ENCODE measurements at regions not wholly inside any gene's neighbourhood (a gene's known extent, or its start where the extent isn't known, plus 50 kb on each side); places are given as distances from the start of the nearest gene placed in this dataset.

DNA sequence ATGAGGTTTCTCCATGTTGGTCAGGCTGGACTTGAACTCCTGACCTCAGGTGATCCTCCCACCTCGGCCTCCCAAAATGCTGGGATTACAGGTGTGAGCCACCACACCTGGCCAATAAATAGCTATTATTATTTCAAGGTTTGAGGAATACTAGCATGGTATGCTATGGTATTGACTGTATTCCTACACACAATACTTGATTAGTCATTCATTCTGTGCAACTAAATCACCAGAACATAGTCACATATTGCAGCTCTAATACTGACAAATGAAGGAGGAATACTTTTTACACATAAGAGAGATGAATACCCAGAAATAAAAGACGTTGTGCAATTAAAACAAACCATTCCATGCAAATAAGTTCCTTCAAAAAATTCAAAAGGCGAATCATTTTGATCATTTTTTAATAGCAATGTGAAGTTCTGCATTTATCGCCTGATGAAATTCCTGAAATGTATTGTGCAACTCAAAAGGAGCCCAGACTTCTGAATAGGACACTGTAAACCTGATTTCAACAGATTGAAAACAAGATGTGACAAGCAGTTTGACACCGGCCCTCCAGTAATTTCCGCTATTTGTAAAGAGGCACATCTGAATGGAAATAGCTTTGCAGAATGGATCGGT, 687.4 kb upstream of the SEMA6A start:
- TF ChIP-seq, protein P1, sequence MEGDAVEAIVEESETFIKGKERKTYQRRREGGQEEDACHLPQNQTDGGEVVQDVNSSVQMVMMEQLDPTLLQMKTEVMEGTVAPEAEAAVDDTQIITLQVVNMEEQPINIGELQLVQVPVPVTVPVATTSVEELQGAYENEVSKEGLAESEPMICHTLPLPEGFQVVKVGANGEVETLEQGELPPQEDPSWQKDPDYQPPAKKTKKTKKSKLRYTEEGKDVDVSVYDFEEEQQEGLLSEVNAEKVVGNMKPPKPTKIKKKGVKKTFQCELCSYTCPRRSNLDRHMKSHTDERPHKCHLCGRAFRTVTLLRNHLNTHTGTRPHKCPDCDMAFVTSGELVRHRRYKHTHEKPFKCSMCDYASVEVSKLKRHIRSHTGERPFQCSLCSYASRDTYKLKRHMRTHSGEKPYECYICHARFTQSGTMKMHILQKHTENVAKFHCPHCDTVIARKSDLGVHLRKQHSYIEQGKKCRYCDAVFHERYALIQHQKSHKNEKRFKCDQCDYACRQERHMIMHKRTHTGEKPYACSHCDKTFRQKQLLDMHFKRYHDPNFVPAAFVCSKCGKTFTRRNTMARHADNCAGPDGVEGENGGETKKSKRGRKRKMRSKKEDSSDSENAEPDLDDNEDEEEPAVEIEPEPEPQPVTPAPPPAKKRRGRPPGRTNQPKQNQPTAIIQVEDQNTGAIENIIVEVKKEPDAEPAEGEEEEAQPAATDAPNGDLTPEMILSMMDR (IDR thresholded peaks at IDR 0.05; ENCODE audit: borderline replicate concordance, control extremely low read depth, extremely low read depth, insufficient read depth, missing control alignments): no peak
- no peak for DNase-seq (ENCODE audit: low spot score)
- in situ Hi-C loops (cut with MboI; ENCODE audit: low sequenced_read_pairs, unreplicated experiment): no loop called here

DNA sequence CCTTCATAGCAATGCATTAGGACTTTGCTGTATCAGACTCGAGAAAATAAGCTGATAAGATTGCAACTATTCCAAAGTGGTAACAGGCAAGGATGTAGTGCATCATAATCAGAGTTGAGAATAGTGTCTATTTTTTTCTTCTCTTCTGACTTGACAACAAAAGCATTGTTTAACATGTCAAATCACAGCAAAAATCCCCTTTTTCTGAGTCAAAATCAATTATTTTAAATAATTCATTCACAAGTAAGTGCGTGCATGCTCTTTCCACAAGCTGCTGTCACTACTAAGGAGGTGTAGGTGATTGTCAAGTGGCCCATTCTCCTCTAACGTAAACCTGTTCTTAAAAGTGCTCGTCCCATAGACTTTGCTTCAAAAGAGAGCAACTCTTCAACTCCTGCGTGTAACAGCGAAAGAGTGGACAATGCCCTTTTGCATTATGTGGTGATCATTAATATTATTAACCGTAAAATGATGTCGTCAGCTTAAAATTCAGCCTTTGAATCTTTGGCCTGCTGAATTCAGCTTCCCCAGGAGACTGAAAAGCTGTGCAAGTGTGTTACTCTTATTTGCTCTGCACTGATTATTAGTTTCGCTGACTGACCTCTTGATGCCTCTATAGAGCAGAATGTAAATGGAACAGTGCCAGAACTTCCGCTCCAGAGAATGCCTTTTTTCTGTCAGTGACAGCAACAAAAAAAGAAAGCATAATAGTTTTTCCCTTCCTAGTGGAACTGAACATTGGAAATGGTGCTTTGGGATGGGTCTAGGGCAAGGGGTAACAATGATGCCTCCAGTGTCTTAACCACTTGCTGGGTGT, 680.8 kb upstream of the SEMA6A start:
- TF ChIP-seq, protein P1 (IDR thresholded peaks at IDR 0.05; ENCODE audit: borderline replicate concordance, control extremely low read depth, extremely low read depth, insufficient read depth, missing control alignments): no peak
- DNase-seq (ENCODE audit: low spot score): no peak
- in situ Hi-C loops (cut with MboI; ENCODE audit: low sequenced_read_pairs, unreplicated experiment): no loop called here

DNA sequence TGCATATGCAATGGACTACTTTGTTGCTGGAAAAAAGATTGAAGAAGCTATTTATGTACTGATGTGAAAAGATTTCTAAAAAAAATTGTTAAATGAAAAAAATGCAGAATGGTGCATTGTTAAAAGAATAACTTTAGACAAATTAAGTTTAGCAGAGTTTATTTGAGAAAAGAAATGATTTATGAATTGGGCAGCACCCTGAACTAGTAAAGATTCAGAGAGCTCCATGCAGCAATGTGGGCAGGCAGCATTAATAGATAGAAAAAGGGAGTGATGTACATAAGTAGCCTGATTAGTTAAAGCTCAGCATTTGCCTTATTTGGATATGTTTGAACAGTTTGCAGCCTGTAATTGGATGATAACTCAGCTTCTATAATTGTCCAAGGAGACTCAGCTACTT, 677.9 kb upstream of the SEMA6A start:
- in situ Hi-C loops (cut with MboI; ENCODE audit: low sequenced_read_pairs, unreplicated experiment): no loop called here
- no peak for DNase-seq (ENCODE audit: low spot score)
- TF ChIP-seq, protein P1 (IDR thresholded peaks at IDR 0.05; ENCODE audit: borderline replicate concordance, control extremely low read depth, extremely low read depth, insufficient read depth, missing control alignments): no peak

DNA sequence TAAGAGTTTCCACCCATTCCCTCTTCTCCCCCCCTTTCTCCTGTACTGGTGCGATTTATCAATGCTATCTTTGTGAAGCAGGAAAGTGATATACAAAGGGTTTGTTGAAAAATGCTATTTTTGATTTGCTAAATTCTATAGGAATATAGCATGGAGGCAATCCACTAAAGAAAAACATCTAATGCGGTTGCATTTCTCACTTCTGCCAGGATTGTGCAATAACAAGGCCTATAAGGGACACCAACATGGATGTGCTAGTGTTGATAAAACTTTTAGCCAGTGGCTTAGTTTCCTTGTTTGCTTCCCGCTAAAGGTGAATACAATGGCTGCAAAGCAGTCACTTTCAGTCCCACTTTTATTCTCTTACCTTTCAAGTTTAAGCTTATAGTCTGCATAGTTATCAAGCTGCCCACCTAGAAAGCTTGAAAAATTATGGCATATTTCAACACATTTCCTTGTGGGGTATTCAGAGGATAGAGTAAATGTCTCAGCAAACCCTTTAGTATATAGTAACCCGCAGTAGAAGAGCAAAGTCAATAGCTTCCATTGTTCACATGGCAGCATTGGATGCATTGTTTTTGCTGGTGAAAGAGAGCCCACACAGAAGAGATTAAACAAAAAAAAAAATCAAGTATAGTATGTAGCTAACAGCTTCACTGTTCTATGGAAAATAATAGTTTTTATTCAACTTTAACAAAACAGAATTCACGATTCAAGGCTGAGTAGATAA, 674.6 kb upstream of the SEMA6A start:
- TF ChIP-seq, protein P1 (IDR thresholded peaks at IDR 0.05; ENCODE audit: borderline replicate concordance, control extremely low read depth, extremely low read depth, insufficient read depth, missing control alignments): no peak
- in situ Hi-C loops (cut with MboI; ENCODE audit: low sequenced_read_pairs, unreplicated experiment): no loop called here
- no peak for DNase-seq (ENCODE audit: low spot score)

DNA sequence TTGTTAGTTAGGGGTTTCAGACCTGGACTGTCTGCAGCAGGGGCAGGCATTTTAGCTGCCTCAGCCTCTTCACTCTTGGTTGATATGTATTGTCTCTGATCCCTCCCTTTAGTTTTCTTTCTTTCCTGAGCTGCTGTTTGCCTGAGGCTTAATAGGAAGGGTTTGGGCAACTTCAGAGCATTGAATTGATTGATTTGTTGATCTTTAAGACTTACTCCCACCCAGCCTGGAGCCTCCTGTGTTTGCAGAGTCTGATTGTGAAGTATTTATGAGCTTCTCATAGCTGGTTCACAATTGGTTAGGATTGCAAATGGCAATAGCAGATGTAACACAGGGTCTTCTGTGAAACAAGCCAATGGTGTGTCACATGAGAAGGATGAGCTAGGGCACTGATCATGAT, 671.8 kb upstream of the SEMA6A start:
- DNase-seq (ENCODE audit: low spot score): no peak
- TF ChIP-seq, protein P1 (IDR thresholded peaks at IDR 0.05; ENCODE audit: borderline replicate concordance, control extremely low read depth, extremely low read depth, insufficient read depth, missing control alignments): no peak
- in situ Hi-C loops (cut with MboI; ENCODE audit: low sequenced_read_pairs, unreplicated experiment): no loop called here

DNA sequence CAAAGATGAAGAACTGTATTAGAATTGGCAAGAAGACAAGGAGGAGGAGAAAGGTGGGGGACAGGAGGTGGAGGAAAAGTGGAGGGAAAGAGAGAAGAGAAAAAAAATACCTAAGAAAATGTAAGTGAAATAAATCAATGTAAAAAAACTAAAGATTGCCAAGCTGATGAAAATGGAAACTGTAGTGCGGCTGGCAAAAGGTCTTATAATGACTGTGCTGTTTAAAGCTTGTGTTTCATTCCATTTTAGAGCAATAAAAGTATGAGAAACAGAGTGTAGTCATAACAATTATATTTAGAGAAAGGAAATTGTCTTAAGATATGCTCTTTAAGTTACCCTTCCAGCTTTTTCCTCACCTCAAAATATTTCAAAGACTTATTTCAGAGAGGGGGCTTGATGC, 670.5 kb upstream of the SEMA6A start:
- DNase-seq (ENCODE audit: low spot score): no peak
- TF ChIP-seq, protein P1 (IDR thresholded peaks at IDR 0.05; ENCODE audit: borderline replicate concordance, control extremely low read depth, extremely low read depth, insufficient read depth, missing control alignments): no peak
- in situ Hi-C loops (cut with MboI; ENCODE audit: low sequenced_read_pairs, unreplicated experiment): no loop called here
